GM21423 (cell line): ENCODE measurements at regions not wholly inside any gene's neighbourhood (a gene's known extent, or its start where the extent isn't known, plus 50 kb on each side); places are given as distances from the start of the nearest gene placed in this dataset.

Source experiments
- ATAC-seq: cut with Tn5 transposase; IDR thresholded peaks from one replicate; pipeline ENCODE4 v1.9.1; 2021; ENCODE audit warnings: mild to moderate bottlenecking, moderate library complexity; ENCODE audit not compliant: unreplicated experiment

GRCh38 chr11:25317216-25317615 lies 820.4 kb downstream of the LUZP2 start:
- no peak for ATAC-seq

GRCh38 chr11:25319127-25319526 lies 822.3 kb downstream of the LUZP2 start:
- no peak for ATAC-seq

- no peak for ATAC-seq
Measured at GRCh38 chr11:25327656-25328055, 830.8 kb downstream of the LUZP2 start.

- no peak for ATAC-seq
Measured at GRCh38 chr11:25339281-25339680, 842.4 kb downstream of the LUZP2 start.

- no peak for ATAC-seq
Measured at GRCh38 chr11:25349537-25349936, 852.7 kb downstream of the LUZP2 start.

GRCh38 chr11:25350899-25351803 lies 854.3 kb downstream of the LUZP2 start:
- ATAC-seq, result no peak

- no peak for ATAC-seq
Measured at GRCh38 chr11:25357133-25357532, 860.3 kb downstream of the LUZP2 start.

GRCh38 chr11:25377466-25377865 lies 880.6 kb downstream of the LUZP2 start:
- ATAC-seq, result no peak

GRCh38 chr11:25396847-25397246 lies 900.0 kb downstream of the LUZP2 start:
- ATAC-seq, result no peak

GRCh38 chr11:25408146-25408545 lies 911.3 kb downstream of the LUZP2 start:
- ATAC-seq, result no peak

GRCh38 chr11:25415793-25416192 lies 916.1 kb upstream of the ANO3 start:
- ATAC-seq, result no peak

- ATAC-seq, result no peak
Measured at GRCh38 chr11:25423436-25424199, 908.3 kb upstream of the ANO3 start.

- no peak for ATAC-seq
Measured at GRCh38 chr11:25432376-25432775, 899.6 kb upstream of the ANO3 start.

- no peak for ATAC-seq
Measured at GRCh38 chr11:25435197-25435596, 896.7 kb upstream of the ANO3 start.

- ATAC-seq, result no peak
Measured at GRCh38 chr11:25436326-25436725, 895.6 kb upstream of the ANO3 start.

GRCh38 chr11:25441421-25441820 lies 890.5 kb upstream of the ANO3 start:
- no peak for ATAC-seq

GRCh38 chr11:25449091-25449490 lies 882.8 kb upstream of the ANO3 start:
- ATAC-seq, result no peak

GRCh38 chr11:25453471-25453870 lies 878.5 kb upstream of the ANO3 start:
- no peak for ATAC-seq

- no peak for ATAC-seq
Measured at GRCh38 chr11:25456211-25456610, 875.7 kb upstream of the ANO3 start.

GRCh38 chr11:25483915-25484635 lies 847.9 kb upstream of the ANO3 start:
- no peak for ATAC-seq

- ATAC-seq, result no peak
Measured at GRCh38 chr11:25485315-25485714, 846.6 kb upstream of the ANO3 start.
